GM18951 (cell line): ENCODE measurements at regions not wholly inside any gene's neighbourhood (a gene's known extent, or its start where the extent isn't known, plus 50 kb on each side); places are given as distances from the start of the nearest gene placed in this dataset.
"Not testable (repeated sequence)": the region's sequence is repeated elsewhere in the genome, so short reads cannot be mapped to it uniquely, and the experiment has no call there.

Experiments used
- POLR2A ChIP-seq: IDR thresholded peaks from 4 replicates; pipeline ENCODE4 v1.6.1; 2011; ENCODE audit warnings: mild to moderate bottlenecking; ENCODE audit not compliant: insufficient read length, insufficient read depth; ENCODE audit errors: extremely low read depth
- in situ Hi-C: fragments of 300-500 bp; cut with MboI; formaldehyde crosslinking; loops from one replicate; pipeline ENCODE4 v1.12.0; 2022; ENCODE audit warnings: low sequenced_read_pairs, mixed read lengths, inconsistent platforms; ENCODE audit not compliant: unreplicated experiment

DNA sequence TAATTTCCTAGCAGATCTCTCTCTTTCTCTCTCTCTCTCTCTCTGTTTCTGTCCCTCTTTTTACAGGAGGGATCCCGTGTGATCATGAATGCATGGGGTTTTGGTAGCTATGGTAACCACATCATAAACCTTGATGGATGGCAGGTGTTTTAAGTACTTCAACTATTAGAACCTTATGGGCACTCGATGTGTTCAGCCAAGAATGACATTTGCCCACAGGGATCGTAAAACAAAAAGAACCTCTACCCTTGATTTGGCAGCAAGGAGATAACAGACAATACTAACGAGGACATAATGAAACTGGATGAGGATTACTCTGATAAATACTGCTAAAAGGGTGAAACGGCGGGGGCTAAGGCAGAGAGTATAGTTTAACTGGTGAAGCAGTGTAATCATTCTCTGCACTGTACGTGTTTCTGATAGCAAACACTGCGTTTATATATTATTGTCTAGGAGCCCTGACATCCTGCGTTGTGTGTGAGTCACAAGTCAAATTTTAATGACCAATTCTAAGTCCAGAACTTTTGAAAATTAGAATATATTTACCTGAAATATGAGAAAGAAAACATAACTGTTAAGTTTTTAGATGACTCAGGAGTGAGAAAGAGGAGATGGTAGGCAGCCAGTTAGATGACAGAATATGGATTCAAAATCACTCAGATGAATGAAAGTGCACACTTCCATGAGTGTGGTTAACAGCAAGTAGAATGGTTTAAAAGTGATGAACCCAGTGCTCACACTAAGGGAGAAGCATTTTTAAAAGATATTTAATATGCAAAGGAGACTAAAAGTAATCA lies 80.3 kb downstream of the OTOL1 start:
- no peak for TF ChIP-seq POLR2A
- in situ Hi-C loops, result no loop called here

DNA sequence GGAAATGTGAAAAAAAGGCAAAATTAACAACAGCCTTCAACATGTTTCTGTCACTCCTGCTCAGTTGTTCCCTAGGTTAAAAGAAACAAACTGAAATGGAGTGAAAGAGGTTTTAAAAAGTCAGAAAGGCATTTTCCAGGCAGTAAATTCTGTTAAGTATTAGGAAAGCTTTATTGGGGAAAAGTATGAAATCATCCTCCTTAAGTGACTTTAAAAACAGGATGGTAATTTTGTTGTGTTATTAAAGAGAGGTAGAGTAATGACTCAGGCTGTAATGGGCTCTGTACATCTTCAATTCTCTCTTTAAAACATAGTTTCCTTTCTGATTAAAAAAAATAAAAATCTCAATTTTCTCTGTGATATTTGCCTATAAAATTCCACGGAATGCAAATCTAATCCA lies 81.1 kb downstream of the OTOL1 start:
- in situ Hi-C loops, result no loop called here

DNA sequence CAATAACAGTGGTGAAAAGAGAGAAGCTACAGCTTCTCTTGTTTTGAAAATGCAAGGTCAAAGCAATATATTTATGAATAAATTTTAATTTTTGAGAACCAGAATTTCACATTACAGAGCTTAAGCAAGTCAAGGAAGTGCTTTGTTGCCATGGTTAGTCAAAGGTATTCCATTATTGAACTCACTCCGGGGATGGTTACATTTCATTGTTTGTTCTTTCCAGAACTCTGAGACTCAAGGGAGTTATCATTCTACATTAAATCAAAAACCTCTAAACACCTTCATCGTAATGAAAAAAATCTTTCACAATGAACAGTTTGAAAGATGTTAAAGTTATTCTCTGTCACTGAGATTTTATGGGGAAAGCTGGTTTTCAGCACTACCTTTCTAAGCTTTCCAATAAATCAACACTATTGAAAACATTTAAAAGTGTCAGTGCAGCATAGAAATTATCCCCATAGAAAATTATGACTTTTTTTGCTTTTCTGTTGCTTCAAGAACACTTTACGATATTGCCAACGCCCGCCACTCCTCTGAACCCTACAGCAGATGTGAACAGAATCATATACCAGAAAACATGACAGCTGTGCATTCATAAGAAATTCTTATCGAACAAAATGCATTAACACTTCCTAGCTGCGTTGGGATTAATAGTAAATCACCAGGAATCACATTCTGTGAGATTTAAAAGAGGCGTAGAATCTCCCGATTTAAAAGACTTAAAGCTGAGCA lies 83.0 kb downstream of the OTOL1 start:
- in situ Hi-C loops, result no loop called here
- TF ChIP-seq POLR2A, result no peak

More for the DNA sequence above, 81.1 kb downstream of the OTOL1 start:
- no peak for TF ChIP-seq POLR2A

DNA sequence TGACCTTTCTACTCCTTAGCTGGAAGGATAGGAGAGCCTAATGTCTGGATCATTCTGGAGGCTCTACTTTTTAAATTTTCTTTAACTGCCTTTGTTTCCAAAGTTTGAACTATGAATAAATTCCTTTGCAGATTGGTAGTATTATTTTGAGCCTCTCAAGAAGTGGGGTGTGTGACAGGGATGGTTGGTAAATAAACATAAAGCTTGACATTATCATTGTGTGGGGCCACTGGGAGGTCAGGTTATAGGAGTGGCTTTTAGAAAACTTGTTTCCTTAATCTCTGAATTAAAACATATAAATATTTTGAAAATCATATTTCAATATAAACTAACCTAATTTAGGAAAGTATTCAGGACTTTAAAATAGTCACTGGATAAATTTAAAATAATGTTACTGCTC lies 89.3 kb downstream of the OTOL1 start:
- TF ChIP-seq POLR2A, result no peak
- in situ Hi-C loops, result no loop called here

DNA sequence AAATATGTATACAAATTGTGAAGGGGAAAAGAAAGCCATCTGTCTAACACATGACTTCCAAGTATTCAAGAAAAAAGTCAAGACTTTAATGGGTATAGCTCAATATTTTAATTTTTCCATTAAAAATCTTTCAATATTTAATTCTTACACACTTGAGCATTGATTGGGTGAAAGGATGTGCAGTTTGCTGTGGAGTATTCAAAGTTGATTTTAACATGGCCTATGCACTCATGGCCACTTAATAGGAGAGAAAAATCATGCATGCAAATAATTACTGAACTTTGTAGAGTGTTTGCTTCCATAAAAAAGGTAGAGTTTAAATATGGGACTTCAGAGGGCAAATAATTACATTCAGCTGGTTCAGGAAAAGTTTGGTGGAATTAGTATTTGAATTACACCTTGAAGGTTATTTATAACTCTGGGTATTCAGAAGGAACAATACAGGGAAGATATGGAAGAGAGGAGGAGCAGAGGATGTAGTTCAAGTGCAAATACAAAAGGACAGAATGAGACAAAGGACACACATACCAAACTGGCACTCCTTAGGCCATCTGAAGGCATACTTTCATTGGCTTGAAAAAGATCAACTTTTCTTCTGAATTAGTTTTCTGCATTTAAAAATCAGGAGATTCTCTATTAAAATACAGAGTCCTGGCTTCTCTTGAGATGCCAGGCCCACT lies 90.1 kb downstream of the OTOL1 start:
- TF ChIP-seq POLR2A, result no peak
- in situ Hi-C loops, result no loop called here

DNA sequence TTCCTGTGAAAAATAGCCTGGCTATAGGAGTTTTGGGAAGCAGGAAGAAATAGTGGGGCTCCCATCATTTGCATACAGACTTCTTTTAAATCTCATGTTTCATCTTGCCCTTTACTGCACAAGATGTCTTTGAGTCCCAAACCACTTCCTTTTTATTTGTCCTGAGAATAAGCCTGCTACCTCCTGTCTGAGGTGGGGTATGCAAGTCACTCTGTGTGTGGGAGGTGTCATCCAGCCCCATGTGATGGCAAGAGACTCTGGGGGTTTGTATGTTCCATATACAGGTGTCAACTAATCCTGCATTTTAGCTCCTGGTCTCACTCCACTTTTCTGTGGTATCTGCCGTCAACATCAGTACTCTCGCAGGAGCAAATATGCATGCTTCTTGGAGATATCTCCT lies 102.0 kb downstream of the OTOL1 start:
- in situ Hi-C loops, result no loop called here
- no peak for TF ChIP-seq POLR2A

DNA sequence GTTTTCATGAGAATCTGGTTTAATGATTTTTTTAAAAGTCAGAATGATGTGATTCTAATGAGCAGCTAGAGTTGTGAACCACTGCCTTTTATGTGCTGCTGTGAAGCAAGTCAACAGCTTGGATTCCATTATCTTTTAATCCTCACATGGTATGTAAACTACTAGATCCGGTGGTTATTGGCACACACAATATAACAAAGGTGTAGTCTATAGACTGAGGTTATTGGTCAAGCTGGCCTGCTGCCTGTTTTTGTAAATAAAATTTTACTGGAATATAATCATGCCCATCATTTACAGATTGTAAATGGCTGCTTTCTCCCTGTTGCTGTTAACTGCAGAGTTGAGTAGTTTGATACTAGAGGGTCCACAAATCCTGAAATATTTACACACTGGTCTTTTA lies 103.1 kb downstream of the OTOL1 start:
- in situ Hi-C loops, result no loop called here
- TF ChIP-seq POLR2A, result no peak

DNA sequence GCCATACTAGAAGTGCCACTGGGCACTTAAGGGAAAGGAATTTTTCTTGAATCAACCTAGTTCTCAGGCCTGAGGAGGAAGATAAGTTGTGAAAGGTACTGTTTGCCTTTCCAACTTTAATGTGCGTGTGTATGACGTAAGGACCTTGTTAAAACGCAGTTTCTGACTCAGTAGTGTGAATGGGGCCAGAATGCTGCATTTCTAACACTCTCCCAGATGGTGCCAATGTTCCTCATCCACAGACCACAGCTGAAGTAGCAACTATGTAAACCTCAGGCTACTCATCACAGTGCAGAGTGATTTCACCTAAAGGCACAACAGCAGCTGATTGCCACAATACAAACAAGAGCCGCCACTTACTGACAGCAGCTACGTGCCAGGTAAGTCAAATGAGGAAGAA lies 103.6 kb downstream of the OTOL1 start:
- TF ChIP-seq POLR2A, result no peak

DNA sequence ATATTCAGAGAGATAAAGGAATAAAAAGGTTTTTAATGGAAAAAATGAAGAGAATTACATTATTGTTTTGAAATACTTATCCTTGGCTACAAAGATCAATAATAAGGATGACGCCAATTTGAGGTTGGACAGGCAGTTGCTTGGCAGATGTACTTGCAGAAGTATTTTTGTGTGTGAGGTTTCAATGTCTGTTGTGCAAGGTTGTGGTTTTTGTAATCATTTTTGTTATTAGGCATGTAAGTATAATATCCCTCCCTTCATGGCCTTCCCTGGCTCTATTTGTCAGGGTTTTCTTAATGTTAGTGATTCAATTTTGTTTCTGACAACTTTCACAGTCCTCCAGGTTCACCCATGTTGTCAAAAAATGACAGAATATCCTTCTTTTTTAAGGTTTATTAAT lies 105.9 kb downstream of the OTOL1 start:
- in situ Hi-C loops, result no loop called here
- TF ChIP-seq POLR2A, result no peak

More for the DNA sequence above, 103.6 kb downstream of the OTOL1 start:
- in situ Hi-C loops, result no loop called here

DNA sequence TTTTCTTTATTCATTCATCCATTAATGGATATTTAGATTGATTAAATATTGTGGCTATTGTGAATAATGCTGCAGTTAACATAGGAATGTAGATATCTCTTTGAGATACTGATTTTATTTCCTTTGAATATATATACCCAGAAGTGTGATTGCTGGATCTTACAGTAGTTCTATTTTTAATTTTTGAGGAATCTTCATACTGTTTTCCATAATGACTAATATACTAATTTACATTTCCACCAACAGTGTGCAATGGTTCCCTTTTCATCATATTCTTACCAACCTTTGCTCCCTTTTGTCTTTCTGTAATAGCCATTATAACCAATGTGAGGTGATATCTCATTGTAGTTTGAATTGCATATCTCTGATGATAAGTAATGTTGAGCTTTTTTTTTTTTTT lies 106.3 kb downstream of the OTOL1 start:
- in situ Hi-C loops, result no loop called here
- TF ChIP-seq POLR2A, result no peak

DNA sequence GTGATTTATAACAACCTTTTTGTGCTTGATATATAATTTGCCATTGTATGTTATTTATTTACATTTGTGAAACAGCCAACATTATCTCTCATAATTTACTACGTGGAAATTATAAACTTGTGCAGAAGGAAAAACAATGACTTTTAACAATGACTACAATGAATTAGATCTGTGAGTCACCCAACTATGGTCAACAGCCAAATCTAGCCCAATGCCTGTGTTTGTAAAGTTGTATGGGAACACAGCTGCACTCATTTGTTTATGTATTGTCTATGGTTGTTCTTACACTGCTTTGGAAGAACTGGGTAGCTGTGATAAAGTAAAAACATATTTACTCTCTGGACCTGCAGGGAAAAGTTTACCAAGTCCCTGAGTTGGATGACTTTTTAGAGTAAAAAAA lies 110.4 kb downstream of the OTOL1 start:
- in situ Hi-C loops, result no loop called here
- TF ChIP-seq POLR2A, result no peak

DNA sequence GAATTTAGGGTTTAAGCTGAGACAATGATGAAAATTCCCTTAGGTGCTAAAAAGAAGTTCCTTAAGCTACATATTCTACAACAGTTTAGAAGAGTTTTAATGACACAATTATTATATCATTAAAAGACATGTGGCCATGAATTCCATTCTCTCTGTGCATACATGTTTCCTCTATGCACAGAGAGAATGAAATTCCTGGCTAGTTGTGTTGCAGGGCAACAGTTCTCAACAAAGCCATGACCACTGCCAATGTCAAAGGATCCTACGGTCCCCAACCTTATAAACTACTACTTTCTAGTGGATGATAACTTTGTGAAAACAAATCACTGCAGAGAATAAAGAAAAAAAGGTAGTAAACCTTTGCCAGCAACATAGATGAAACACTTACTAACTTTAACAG lies 122.7 kb downstream of the OTOL1 start:
- no peak for TF ChIP-seq POLR2A
- in situ Hi-C loops, result no loop called here

DNA sequence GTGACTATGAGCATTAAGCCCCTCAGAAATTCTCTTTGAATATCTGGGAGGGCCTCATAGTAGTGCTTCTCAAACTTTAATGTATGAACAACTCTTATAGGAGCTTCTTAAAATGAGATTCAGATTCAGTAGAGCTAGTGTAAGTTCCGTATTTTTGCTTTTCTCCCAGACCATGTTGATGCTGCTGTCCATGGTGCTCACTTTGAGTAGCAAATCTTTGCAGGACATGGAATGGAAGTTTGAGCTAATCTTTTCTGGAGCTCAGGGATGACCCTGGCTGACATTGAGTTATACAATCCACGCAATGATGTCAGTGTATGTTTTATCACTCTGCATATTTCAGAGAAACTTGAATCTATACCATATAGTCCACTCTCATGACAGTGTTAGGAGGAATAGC lies 134.2 kb downstream of the OTOL1 start:
- TF ChIP-seq POLR2A, result no peak
- in situ Hi-C loops, result no loop called here

DNA sequence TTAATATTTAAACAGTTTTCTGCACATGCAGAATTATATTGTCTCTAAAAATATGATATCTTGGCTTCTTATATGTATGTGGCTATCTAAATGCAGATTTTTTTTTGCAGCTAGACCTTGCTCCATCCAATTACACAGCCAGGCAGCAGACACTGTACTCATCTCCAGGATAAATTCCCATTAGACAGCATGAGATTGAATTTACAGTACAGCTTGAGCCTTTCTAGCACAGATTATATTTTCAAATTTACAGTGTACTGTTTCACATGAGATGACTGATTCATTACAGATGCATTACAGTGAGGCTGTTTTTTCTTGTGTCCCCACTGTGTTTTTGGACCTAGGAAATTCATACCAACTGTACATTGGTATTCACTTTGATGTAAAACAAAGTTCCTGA lies 134.9 kb downstream of the OTOL1 start:
- TF ChIP-seq POLR2A, result no peak
- in situ Hi-C loops, result no loop called here

DNA sequence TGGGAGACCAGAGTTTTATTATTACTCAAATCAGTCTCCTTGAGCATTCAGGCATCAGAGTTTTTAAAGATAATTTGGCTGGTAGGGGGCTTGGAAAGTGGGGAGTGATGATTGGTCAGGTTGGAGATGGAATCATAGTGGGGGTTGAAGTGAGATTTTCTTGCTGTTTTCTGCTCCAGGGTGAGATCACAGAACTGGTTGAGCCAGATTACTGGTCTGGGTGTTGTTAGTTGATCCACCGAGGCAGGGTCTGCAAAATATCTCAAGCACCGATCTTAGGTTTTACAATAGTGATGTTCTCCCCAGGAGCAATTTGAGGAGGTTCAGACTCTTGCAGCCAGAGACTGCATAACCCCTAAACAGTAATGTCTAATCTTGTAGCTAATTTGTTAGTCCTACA lies 141.0 kb downstream of the OTOL1 start:
- in situ Hi-C loops, result no loop called here
- no peak for TF ChIP-seq POLR2A

DNA sequence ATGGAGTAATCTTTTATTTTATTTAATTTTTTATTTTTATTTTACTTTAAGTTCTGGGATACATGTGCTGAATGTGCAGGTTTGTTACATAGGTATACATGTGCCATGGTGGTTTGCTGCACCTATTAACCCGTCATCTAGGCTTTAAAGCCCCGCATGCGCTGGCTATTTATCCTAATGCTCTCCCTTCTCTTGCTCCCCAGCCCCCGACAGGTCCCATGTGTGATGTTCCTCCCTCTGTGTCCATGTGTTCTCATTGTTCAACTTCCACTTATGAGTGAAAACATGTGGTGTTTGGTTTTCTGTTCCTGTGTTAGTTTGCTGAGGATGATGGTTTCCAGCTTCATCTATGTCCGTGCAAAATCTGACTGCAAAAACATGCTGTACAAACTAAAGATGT lies 142.5 kb downstream of the OTOL1 start:
- in situ Hi-C loops, result not testable (repeated sequence)
